ENCODE measurements at regions not wholly inside any gene's neighbourhood (a gene's known extent, or its start where the extent isn't known, plus 50 kb on each side); places are given as distances from the start of the nearest gene placed in this dataset.
"Not testable (repeated sequence)": the region's sequence is repeated elsewhere in the genome, so short reads cannot be mapped to it uniquely, and the experiment has no call there.

GRCh38 chr2:57204364-57204763, 842.2 kb upstream of the VRK2 start:
- no peak for TF ChIP-seq CTCF (IDR thresholded peaks at IDR 0.05; ENCODE audit: control insufficient read depth, insufficient read depth, low read depth, low read length, missing control alignments)
- H3K4me3 ChIP-seq (ENCODE audit: control insufficient read depth, low read depth, low read length), result no peak overlapping the region
- no peak for DNase-seq (ENCODE audit: low read depth)

- H3K4me3 ChIP-seq (ENCODE audit: control insufficient read depth, low read depth, low read length), result no peak overlapping the region
- no peak for DNase-seq (ENCODE audit: low read depth)
- TF ChIP-seq CTCF (IDR thresholded peaks at IDR 0.05; ENCODE audit: control insufficient read depth, insufficient read depth, low read depth, low read length, missing control alignments), result no peak
These were observed 841.4 kb upstream of the VRK2 start for GRCh38 chr2:57205241-57205640.

GRCh38 chr2:57207191-57207590, 839.4 kb upstream of the VRK2 start:
- no peak overlapping the region for H3K4me3 ChIP-seq (ENCODE audit: control insufficient read depth, low read depth, low read length)
- no peak for DNase-seq (ENCODE audit: low read depth)
- no peak for TF ChIP-seq CTCF (IDR thresholded peaks at IDR 0.05; ENCODE audit: control insufficient read depth, insufficient read depth, low read depth, low read length, missing control alignments)

- DNase-seq (ENCODE audit: low read depth), result no peak
- no peak overlapping the region for H3K4me3 ChIP-seq (ENCODE audit: control insufficient read depth, low read depth, low read length)
- TF ChIP-seq CTCF (IDR thresholded peaks at IDR 0.05; ENCODE audit: control insufficient read depth, insufficient read depth, low read depth, low read length, missing control alignments), result no peak
These were observed 836.8 kb upstream of the VRK2 start for GRCh38 chr2:57209799-57210198.

- DNase-seq (ENCODE audit: low read depth), result no peak
- TF ChIP-seq CTCF (IDR thresholded peaks at IDR 0.05; ENCODE audit: control insufficient read depth, insufficient read depth, low read depth, low read length, missing control alignments), result no peak
- H3K4me3 ChIP-seq (ENCODE audit: control insufficient read depth, low read depth, low read length), result no peak overlapping the region
These were observed 835.8 kb upstream of the VRK2 start for GRCh38 chr2:57210855-57211254.

- no peak overlapping the region for H3K4me3 ChIP-seq (ENCODE audit: control insufficient read depth, low read depth, low read length)
- TF ChIP-seq CTCF (IDR thresholded peaks at IDR 0.05; ENCODE audit: control insufficient read depth, insufficient read depth, low read depth, low read length, missing control alignments), result no peak
- no peak for DNase-seq (ENCODE audit: low read depth)
These were observed 829.6 kb upstream of the VRK2 start for GRCh38 chr2:57217013-57217412.

GRCh38 chr2:57218206-57218605, 828.4 kb upstream of the VRK2 start:
- H3K4me3 ChIP-seq (ENCODE audit: control insufficient read depth, low read depth, low read length), result no peak overlapping the region
- TF ChIP-seq CTCF (IDR thresholded peaks at IDR 0.05; ENCODE audit: control insufficient read depth, insufficient read depth, low read depth, low read length, missing control alignments), result no peak
- no peak for DNase-seq (ENCODE audit: low read depth)

GRCh38 chr2:57229706-57230105, 816.9 kb upstream of the VRK2 start:
- DNase-seq (ENCODE audit: low read depth); H3K4me3 ChIP-seq (ENCODE audit: control insufficient read depth, low read depth, low read length): not testable (repeated sequence)

- not testable (repeated sequence) for DNase-seq (ENCODE audit: low read depth); H3K4me3 ChIP-seq (ENCODE audit: control insufficient read depth, low read depth, low read length)
These were observed 814.3 kb upstream of the VRK2 start for GRCh38 chr2:57232341-57232740.

- DNase-seq (ENCODE audit: low read depth); H3K4me3 ChIP-seq (ENCODE audit: control insufficient read depth, low read depth, low read length): not testable (repeated sequence)
These were observed 795.1 kb upstream of the VRK2 start for GRCh38 chr2:57251495-57251894.

Measured in AG09309 (cell line).